ENCODE measurements at regions not wholly inside any gene's neighbourhood (a gene's known extent, or its start where the extent isn't known, plus 50 kb on each side); places are given as distances from the start of the nearest gene placed in this dataset.
"Not testable (repeated sequence)": the region's sequence is repeated elsewhere in the genome, so short reads cannot be mapped to it uniquely, and the experiment has no call there.

- no peak for DNase-seq
Measured at GRCh38 chr1:208737922-208738321, 493.7 kb upstream of the PLXNA2 start.

- DNase-seq, result not testable (repeated sequence)
Measured at GRCh38 chr1:208739636-208740035, 495.5 kb upstream of the PLXNA2 start.

GRCh38 chr1:208741296-208741695 is 497.1 kb upstream of the PLXNA2 start:
- DNase-seq, result no peak

GRCh38 chr1:208743361-208743760 is 499.2 kb upstream of the PLXNA2 start:
- DNase-seq, result no peak

- DNase-seq, result no peak
Measured at GRCh38 chr1:208747979-208748378, 503.8 kb upstream of the PLXNA2 start.

- no peak for DNase-seq
Measured at GRCh38 chr1:208748387-208749165, 504.4 kb upstream of the PLXNA2 start.

- DNase-seq, result no peak
Measured at GRCh38 chr1:208756339-208756981, 512.3 kb upstream of the PLXNA2 start.

GRCh38 chr1:208757846-208758245 is 513.7 kb upstream of the PLXNA2 start:
- DNase-seq, result no peak

- no peak for DNase-seq
Measured at GRCh38 chr1:208759255-208759654, 515.1 kb upstream of the PLXNA2 start.

- no peak for DNase-seq
Measured at GRCh38 chr1:208763971-208764370, 519.8 kb upstream of the PLXNA2 start.

- DNase-seq, result no peak
Measured at GRCh38 chr1:208766832-208767231, 522.6 kb upstream of the PLXNA2 start.

- DNase-seq, result no peak
Measured at GRCh38 chr1:208767816-208768215, 523.6 kb upstream of the PLXNA2 start.

GRCh38 chr1:208772891-208773290 is 528.7 kb upstream of the PLXNA2 start:
- no peak for DNase-seq

- no peak for DNase-seq
Measured at GRCh38 chr1:208775841-208776240, 531.7 kb upstream of the PLXNA2 start.

GRCh38 chr1:208778417-208778816 is 534.2 kb upstream of the PLXNA2 start:
- DNase-seq, result no peak

GRCh38 chr1:208781391-208782045 is 537.3 kb upstream of the PLXNA2 start:
- DNase-seq, result no peak

- DNase-seq, result no peak
Measured at GRCh38 chr1:208782186-208782585, 538.0 kb upstream of the PLXNA2 start.

- no peak for DNase-seq
Measured at GRCh38 chr1:208785629-208786028, 541.4 kb upstream of the PLXNA2 start.

GRCh38 chr1:208787219-208787618 is 543.0 kb upstream of the PLXNA2 start:
- DNase-seq, result peak; percentile 4

GRCh38 chr1:208788013-208788540 is 543.9 kb upstream of the PLXNA2 start:
- DNase-seq, result no peak

- no peak for DNase-seq
Measured at GRCh38 chr1:208791456-208791855, 547.3 kb upstream of the PLXNA2 start.

GRCh38 chr1:208793861-208794345 is 549.7 kb upstream of the PLXNA2 start:
- DNase-seq, result no peak

GRCh38 chr1:208799186-208799585 is 555.0 kb upstream of the PLXNA2 start:
- DNase-seq, result no peak
